NOMO-1 treated with DMSO at 0.1 percent for 48 hours (cell line): ENCODE measurements at regions not wholly inside any gene's neighbourhood (a gene's known extent, or its start where the extent isn't known, plus 50 kb on each side); places are given as distances from the start of the nearest gene placed in this dataset.
"Not testable (repeated sequence)": the region's sequence is repeated elsewhere in the genome, so short reads cannot be mapped to it uniquely, and the experiment has no call there.

ENCODE experiments used
- DNase-seq: peaks from one replicate; lab custom pipeline; 2025; ENCODE audit not compliant: unreplicated experiment; lab: John Stamatoyannopoulos, UW

DNA sequence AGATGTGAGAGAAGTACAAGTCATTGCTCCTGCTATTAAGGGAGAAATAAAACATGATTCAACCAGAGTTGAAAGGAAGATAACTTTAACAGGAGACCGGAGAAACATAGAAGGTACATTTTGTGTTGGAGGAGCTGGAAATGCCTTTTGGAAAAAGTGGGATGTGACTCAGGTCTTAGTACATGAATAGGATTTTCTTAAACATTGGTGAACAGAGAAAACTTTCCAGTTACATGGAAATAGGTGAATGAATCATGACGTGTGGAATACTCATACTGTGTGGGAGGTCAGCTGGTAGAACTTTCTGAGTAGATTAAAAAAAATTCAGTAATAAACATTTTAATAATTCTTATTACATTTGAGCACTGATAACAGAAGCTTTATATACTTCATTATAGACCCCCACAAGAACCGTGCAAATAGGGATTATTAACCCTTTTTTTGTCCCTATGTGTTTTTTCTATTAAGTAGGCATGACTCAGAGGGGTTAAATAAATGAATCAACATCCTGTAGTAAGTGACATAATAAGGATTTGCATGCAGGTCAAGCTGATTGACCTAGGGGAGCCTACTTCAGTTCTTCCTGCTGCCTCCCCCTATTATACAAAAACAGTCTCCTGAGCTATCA is 710.5 kb downstream of the NOVA1 start:
- no peak for DNase-seq

DNA sequence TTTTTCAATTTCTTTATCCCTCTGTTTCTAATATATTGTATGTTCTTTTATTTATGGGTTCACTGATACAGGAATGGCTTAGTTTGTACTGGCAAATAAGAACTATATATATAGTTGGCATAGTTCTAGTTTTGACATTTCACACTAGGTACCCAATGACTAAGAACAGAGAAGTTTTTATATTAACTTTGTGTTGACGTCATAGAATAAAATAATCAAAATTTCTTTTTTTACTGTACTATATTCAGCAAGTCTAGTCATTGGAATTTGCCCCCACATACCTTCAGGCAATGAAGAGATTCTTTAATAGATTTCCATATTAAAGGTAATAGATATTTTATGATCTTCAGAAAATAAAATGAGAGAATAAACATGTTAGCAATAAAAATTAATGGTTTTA is 713.2 kb downstream of the NOVA1 start:
- DNase-seq: no peak

DNA sequence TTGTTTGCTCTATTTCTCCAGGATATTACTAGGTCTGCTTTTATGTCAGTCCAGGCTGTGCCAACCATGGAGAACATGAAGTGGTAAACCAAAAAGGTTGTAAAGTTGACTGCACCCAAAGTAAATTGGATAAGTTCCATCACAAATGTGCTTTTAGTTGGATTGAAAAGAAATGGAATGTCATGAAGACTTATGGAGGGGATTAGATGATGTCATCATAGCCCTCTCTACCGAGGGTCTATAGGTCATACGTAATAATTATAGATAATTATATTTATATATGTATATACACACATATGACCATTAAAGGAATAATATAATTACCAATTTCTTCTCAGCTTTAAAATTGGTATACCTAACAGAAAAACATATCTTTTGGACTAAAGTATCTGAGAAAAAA is 714.9 kb downstream of the NOVA1 start:
- no peak for DNase-seq

- no peak for DNase-seq
These were observed 722.4 kb downstream of the NOVA1 start for GRCh38 chr14:25875475-25875874.

GRCh38 chr14:25869854-25870253 is 728.0 kb downstream of the NOVA1 start:
- no peak for DNase-seq

DNA sequence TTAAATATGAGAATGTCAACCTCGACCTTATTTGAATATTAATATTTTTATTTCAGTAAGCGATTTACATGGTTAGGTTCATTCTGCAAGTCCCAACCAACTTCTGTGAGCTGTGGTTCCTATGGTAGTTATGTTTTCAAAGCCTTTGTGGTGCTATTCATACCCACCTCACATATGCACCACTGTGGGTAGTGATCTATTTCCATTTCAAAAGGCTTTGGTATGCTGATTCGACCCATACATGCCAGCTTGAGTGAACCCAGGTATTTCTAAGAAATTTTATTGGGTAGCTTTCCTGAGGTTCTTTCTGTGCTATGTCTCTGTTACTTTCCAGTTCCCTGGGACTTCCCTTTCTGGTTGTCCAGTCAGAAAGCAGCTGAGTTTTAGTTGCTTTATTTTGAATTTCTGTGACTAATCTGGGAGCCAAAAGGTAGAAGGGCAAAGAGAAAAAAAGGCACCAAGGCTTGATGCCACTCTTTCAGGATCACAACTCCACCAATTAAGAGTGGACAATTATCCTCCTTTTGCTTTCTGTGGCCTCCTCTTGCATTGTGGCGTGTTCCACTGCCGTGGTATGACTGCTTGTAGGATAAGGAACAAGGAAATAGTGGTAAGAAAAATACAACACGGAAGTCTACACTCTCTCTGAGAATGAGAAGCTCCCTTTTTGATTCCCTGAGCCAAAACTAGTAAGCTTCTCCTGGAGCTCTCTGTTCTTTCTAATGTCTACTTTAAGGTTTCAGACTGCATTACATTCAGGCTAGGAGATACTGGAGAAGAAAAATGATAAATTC is 729.1 kb downstream of the NOVA1 start:
- DNase-seq: no peak

- no peak for DNase-seq
These were observed 736.4 kb downstream of the NOVA1 start for GRCh38 chr14:25861406-25861805.

DNA sequence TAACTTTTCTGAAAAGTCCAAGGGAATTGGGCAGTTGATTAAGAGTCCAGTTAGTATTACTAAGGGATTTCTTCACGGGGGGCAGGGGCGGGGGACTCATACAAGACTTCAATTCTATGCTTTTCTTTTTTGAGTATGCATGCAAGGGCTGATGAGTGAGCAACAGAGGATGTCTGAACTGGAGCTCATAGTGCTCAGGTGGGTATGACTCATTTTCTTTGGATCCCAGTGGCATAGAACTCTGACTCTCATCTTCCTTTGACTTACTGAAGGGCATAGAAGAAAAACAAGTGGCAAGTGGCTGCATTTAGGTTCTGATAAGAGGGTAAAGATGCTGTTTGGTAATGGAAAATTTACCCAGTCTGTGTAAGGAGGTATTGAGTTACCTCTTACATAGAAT is 749.2 kb downstream of the NOVA1 start:
- DNase-seq: no peak

DNA sequence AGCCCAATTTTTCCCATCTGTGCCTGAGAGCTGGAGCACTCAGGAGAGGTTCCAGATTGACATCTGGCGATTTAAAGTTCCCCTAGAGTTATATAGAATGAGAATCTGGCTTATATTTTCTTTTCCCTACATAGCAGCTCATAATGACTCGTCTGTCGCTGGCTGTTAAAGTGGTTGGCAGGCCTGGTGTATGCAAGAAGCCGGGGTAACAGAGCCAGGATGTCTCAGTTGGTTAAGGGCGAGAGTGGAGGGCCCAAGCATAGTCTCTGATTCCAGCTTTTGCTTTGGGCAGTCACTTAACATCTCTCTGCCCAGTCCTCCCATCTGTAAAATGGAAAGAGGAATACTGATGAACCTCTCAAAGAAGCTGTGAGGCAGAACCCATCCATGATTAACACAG is 751.6 kb downstream of the NOVA1 start:
- no peak for DNase-seq

DNA sequence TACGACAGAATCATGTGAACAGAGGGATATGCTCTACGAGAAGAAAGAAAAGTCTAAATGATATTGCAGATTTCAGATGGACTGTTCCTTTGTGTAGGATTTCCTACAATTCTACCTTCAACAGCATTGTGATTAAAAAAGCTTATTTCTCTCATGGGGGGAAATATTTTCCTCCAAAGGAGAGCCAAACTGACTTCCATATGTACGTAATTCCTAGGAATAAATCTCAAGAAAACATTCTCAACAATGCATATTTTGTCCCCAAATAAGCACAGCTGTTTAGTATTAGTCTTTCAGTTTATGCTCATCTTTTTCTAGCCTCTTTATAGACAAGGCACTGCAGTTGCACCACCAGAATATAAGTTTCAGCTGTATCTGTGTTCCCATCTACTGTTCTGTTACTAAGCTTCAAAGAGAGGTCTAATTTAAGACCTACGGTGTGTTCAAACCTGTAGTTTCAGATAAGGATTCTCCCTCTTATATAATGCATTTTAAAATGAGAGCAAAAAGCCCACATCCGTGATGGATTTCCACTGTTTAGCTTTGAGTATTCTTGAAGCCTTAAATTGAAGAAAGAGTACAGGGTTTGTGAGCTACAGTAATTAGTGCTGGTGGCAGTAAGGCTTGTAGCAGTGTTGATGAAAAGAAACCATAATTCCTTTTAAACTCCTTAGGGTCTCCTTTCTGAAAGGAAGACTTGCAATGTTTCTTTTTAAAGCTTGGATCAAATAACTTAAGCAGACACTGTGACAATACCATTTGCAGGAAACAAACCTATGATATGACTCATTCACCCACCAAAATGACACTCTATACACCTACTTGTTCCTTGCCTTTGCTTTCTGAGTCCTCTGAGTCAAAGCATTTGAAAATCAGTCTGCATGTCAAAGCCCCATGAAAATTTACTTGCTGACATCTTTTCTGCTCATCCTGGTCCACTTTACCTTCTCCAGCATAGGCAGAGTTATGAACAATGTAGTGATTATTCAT is 754.1 kb downstream of the NOVA1 start:
- no peak for DNase-seq

DNA sequence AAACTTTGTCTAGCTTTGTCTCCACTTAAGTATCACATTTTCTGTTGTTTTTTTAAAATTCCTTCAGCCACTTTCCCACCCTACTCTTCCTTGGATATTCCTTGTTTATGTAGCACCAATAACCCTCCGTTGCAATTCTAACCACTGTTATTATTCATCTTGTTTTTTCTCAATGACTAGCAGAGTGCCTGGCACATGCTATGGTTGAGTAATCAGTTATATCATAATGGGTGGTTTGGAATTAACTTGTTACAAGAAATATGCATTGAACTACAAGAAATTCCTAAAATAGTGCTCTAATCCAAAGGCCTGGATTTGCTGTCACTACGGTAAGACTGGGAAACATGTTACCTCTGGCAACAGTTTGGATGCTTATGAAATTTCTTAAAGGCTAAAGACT is 756.6 kb downstream of the NOVA1 start:
- no peak for DNase-seq

DNA sequence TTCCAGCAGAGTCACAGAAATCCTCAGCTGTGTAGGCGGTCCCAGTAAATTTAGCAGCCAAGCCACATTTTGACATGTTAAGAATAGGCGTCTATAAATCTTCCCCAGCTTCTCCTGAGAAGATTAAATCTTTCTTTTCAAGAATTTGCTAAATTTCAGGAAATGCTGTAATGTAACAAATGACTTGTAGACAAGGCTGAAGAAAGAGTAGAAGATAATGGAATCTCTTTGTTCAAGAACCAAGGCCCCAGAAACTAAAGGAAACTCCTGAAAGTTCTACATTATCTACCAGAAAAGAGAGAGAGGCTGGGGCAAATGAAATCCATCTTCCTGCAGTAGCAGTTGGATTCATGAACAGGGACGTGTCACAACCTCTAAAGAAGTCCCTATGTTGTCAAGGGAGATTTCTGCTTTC is 760.3 kb downstream of the NOVA1 start:
- DNase-seq: no peak

DNA sequence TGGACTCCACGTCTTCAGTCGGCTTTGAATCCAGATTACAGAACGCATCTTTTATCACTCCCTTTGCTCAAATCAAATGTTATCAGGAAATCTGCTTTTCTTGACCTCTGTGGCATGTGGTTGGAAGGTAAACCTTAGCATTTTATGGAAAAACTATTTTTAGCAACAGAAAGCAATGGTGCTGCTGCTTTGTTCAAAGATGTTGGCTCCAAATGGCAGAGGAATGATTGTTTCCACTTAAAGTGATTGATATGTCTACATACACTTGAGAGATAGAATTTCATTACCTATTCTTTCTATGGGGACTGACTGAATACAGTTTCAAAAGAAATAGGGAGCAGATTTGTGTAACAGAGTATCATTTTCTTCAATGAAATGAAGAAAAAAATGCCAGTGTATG is 761.2 kb downstream of the NOVA1 start:
- no peak for DNase-seq

DNA sequence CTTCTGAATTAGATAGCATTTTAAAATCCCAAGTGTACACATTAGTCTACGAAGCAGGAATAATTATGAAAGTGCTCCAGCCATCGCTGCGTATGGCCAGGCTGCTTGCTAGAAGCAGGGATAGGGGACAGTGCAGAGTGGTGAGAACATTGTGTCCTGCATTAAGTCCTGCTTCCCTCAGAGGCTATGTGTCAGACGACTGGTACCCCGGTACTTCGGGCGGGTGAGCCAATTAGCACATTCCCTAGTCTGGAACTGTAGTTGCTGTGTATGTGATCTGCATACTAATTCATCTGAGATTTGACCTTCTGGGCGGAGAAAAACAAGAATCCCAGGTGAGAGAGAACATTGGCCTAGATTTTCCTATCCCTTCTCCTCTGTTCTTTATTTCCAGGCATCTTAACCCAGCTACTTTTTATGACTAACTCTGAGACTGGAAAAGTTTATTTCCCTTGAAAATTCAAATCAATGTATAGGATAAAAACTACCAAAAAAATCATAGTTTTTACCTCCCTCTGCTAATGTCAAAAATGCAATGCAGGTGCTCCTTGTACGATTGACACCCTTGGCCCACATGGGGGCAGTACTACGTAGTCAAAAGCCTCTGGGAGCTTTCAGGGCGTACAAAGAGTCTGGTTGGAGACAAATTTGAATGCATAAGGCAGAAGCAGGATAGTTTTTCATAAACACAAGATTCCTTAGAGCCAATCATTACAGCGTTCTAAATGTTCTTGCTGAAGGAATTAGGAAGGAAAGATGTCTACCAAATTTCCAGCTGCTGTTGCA is 764.3 kb downstream of the NOVA1 start:
- DNase-seq: no peak

DNA sequence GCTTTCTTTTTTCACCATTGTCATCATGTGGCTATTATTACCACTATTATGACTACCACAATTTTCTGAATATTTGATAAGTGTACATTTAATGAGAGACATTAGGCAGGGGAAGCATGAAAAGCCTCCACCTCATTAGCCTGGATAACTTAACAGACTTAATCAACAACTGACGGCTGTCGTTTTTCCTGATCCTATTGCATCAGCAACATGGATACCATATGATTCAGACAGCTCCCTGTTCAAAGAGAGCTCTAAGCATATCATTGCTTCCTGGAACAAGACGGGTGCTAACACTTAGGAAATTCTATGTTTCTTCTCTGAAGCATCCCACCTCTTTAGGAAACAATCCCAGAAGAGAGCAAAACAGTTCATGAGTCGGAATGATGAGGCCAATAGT is 765.2 kb downstream of the NOVA1 start:
- DNase-seq: no peak

- DNase-seq: no peak
These were observed 769.3 kb downstream of the NOVA1 start for GRCh38 chr14:25828562-25828961.

DNA sequence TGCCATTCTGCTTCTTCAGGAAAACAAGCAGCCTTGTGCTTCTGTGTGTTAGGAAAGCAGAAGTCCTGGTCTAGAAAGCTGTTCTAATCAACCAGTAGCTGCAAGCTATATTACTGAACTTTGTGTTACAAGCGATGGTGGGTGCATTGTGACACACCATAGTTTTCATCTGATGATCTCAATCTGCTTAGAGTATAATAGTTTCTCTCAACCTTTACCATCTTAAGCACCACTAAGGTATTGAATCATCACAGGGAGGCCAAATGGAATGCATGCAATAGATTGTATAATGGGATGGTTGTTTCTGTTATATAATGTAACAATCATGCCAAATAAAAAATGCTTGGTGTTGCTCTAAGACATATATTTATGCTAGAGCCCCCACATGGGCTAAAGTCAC is 771.7 kb downstream of the NOVA1 start:
- DNase-seq: no peak

DNA sequence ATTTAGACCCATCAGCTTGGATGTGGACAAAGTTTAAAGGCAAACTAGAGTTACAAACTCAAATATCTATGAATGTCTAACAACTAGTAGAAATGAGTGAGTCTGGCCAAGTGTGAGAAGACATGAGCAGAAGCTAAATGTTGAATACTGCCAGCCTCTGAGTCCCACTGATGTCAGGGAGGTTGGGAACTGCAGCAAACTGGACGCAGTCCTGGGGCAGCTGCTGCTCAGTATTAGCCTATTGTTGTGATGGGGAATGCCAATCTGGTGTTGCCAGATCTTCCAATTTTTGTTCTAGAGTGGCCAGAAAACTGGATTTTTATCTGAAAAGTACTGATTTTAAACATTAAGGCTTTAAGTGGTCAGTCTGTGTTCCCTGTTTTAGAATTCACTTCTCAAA is 770.4 kb upstream of the STXBP6 start:
- no peak for DNase-seq

DNA sequence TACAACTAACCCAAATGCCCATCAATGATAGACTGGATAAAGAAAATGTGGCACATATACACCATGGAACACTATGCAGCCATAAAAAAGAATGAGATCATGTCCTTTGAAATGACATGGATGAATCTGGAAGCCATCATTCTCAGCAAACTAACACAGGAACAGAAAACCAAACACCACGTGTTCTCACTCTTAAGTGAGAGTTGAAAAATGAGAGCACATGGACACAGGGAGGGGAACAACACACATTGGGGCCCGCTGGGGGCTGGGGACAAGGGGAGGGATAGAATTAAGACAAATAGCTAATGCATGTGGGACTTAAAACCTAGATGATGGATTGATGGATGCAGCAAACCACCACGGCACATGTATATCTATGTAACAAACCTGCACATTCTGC is 764.7 kb upstream of the STXBP6 start:
- not testable (repeated sequence) for DNase-seq

- DNase-seq: no peak
These were observed 753.6 kb upstream of the STXBP6 start for GRCh38 chr14:25803386-25804018.
